ENCODE measurements at regions not wholly inside any gene's neighbourhood (a gene's known extent, or its start where the extent isn't known, plus 50 kb on each side); places are given as distances from the start of the nearest gene placed in this dataset.

DNA sequence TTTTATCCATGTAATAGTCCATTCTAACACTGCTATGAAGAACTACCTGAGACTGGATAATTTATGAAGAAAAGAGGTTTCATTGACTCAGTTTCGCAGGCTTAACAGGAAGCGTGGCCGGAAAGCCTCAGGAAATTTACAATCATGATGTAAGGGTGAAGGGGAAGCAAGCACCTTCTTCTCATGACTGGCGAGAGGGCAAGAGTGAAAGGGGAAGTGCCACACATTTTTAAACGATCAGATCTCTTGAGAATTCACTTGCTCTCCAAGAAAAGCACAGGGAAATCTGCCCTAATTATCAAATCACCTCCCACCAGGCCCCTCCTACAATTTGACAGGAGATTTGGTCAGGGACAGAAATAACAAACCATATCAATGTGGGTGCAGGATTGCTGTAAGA, 859.7 kb downstream of the EPHA7 start:
- TF ChIP-seq, protein P1, sequence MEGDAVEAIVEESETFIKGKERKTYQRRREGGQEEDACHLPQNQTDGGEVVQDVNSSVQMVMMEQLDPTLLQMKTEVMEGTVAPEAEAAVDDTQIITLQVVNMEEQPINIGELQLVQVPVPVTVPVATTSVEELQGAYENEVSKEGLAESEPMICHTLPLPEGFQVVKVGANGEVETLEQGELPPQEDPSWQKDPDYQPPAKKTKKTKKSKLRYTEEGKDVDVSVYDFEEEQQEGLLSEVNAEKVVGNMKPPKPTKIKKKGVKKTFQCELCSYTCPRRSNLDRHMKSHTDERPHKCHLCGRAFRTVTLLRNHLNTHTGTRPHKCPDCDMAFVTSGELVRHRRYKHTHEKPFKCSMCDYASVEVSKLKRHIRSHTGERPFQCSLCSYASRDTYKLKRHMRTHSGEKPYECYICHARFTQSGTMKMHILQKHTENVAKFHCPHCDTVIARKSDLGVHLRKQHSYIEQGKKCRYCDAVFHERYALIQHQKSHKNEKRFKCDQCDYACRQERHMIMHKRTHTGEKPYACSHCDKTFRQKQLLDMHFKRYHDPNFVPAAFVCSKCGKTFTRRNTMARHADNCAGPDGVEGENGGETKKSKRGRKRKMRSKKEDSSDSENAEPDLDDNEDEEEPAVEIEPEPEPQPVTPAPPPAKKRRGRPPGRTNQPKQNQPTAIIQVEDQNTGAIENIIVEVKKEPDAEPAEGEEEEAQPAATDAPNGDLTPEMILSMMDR (conservative IDR thresholded peaks at IDR 0.05; ENCODE audit: low read depth, low read length) = no peak
- TF ChIP-seq EZH2 (IDR thresholded peaks at IDR 0.05; ENCODE audit: borderline replicate concordance, low read depth, low read length, poor library complexity, severe bottlenecking) = no peak

Measured in A673 (cell line).